Astrocyte (in vitro differentiated cells and primary cell): ENCODE measurements at regions not wholly inside any gene's neighbourhood (a gene's known extent, or its start where the extent isn't known, plus 50 kb on each side); places are given as distances from the start of the nearest gene placed in this dataset.

Experiments used
- DNase-seq: peaks from one replicate; pipeline ENCODE4 v3.0.0-alpha.2; 2010; ENCODE audit warnings: low read depth
- FAIRE-seq: peaks from 2 replicates; lab custom pipeline; 2011; peaks lifted over from hg19 to GRCh38; lab: Jason Lieb, UNC
- H2AFZ ChIP-seq: 2 replicates; pipeline ENCODE4 v1.6.0; 2012; ENCODE audit warnings: low read depth, low read length, inconsistent platforms
- H3K27ac ChIP-seq: 2 replicates; pipeline ENCODE4 v1.5.1; 2011; ENCODE audit warnings: low read depth, low read length, inconsistent platforms
- H3K27me3 ChIP-seq: 2 replicates; pipeline ENCODE4 v1.6.0; 2011; ENCODE audit warnings: low read length, inconsistent platforms; ENCODE audit not compliant: insufficient read depth
- H3K36me3 ChIP-seq: 2 replicates; pipeline ENCODE4 v1.5.1; 2011; ENCODE audit warnings: low read length, inconsistent platforms; ENCODE audit not compliant: insufficient read depth
- H3K4me1 ChIP-seq: 2 replicates; pipeline ENCODE4 v1.5.1; 2011; ENCODE audit warnings: low read length, inconsistent platforms; ENCODE audit not compliant: insufficient read depth
- H3K4me2 ChIP-seq: 2 replicates; pipeline ENCODE4 v1.6.0; 2012; ENCODE audit warnings: low read length, inconsistent platforms
- H3K4me3 ChIP-seq: 2 replicates; pipeline ENCODE4 v1.5.1; 2011; ENCODE audit warnings: low read depth, mild to moderate bottlenecking, low read length, inconsistent platforms; ENCODE audit not compliant: insufficient read depth
- H3K79me2 ChIP-seq: 2 replicates; pipeline ENCODE4 v1.6.0; 2012; ENCODE audit warnings: mild to moderate bottlenecking, low read length, inconsistent platforms; ENCODE audit not compliant: insufficient read depth
- H3K9ac ChIP-seq: 2 replicates; pipeline ENCODE4 v1.6.0; 2012; ENCODE audit warnings: mild to moderate bottlenecking, low read length, inconsistent platforms
- H3K9me3 ChIP-seq: 2 replicates; pipeline ENCODE4 v1.5.1; 2012; ENCODE audit warnings: low read depth, mild to moderate bottlenecking, low read length, inconsistent platforms; ENCODE audit not compliant: insufficient read depth
- H4K20me1 ChIP-seq: 2 replicates; pipeline ENCODE4 v1.6.0; 2012; ENCODE audit warnings: low read length, inconsistent platforms; ENCODE audit not compliant: insufficient read depth
- H3K27ac Mint-ChIP-seq: one replicate; pipeline ENCODE4 v1.8.0; 2021; ENCODE audit warnings: mild to moderate bottlenecking, mixed read lengths; ENCODE audit not compliant: unreplicated experiment
- H3K27me3 Mint-ChIP-seq: one replicate; pipeline ENCODE4 v1.8.0; 2021; ENCODE audit warnings: low read depth, mixed read lengths; ENCODE audit not compliant: unreplicated experiment
- H3K36me3 Mint-ChIP-seq: one replicate; pipeline ENCODE4 v1.8.0; 2021; ENCODE audit warnings: low read depth, mixed read lengths; ENCODE audit not compliant: unreplicated experiment
- H3K4me1 Mint-ChIP-seq: one replicate; pipeline ENCODE4 v1.8.0; 2021; ENCODE audit warnings: low read depth, mixed read lengths; ENCODE audit not compliant: unreplicated experiment
- H3K4me3 Mint-ChIP-seq: one replicate; pipeline ENCODE4 v1.8.0; 2021; ENCODE audit warnings: mild to moderate bottlenecking, moderate library complexity, mixed read lengths; ENCODE audit not compliant: unreplicated experiment
- H3K9me3 Mint-ChIP-seq: one replicate; pipeline ENCODE4 v1.8.0; 2021; ENCODE audit warnings: mild to moderate bottlenecking, mixed read lengths; ENCODE audit not compliant: unreplicated experiment
- EZH2 ChIP-seq: IDR thresholded peaks from 2 replicates; pipeline ENCODE4 v1.6.1; 2012; ENCODE audit warnings: mild to moderate bottlenecking, low read length, inconsistent platforms; ENCODE audit not compliant: insufficient read depth
- TF ChIP-seq, protein P1 (sequence below): IDR thresholded peaks from 2 replicates; pipeline ENCODE4 v1.5.1; 2011; ENCODE audit warnings: low read depth, mild to moderate bottlenecking, inconsistent platforms, low read length, moderate library complexity; ENCODE audit not compliant: insufficient read depth

DNA sequence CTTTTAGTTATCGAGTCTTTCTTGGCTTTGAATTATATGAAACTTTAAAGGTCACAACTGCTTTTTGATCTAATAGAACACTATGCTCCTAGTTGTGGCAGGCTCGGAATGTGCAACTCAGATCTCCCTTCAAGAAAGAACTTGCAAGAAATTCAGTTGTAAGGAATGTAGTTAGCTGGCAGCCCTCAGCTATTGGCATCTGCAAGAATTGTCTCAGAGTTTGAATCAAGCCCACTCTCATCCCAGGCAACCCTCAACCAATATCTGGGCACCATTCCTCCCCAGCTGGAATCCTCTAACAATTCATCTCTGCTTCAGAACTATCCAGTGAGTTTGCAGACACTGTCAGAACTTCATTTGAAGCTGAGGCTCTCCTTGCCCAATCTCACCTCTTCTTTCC is 447.2 kb downstream of the KIF2B start:
- Mint-ChIP-seq H3K27me3 (no peaks in the 10 kb centered on the region), H3K9me3 (peaks cover 3% of the 10 kb centered on the region), H3K4me3 (no peak overlapping the region), H3K27ac (no peak overlapping the region), H3K36me3 (no peaks in the 10 kb centered on the region), H3K4me1 (peaks cover 5% of the 10 kb centered on the region)
- H3K4me1 ChIP-seq, result no peaks in the 10 kb centered on the region
- H3K27ac ChIP-seq, result no peak overlapping the region
- H4K20me1 ChIP-seq, result no peaks in the 10 kb centered on the region
- no peak overlapping the region for H3K4me2 ChIP-seq
- no peak for FAIRE-seq
- no peaks in the 10 kb centered on the region for H3K27me3 ChIP-seq
- no peak overlapping the region for H3K4me3 ChIP-seq
- H2AFZ ChIP-seq, result no peak overlapping the region
- no peaks in the 10 kb centered on the region for H3K36me3 ChIP-seq
- DNase-seq, result no peak
- no peak overlapping the region for H3K9ac ChIP-seq
- no peaks in the 10 kb centered on the region for H3K9me3 ChIP-seq
- no peaks in the 10 kb centered on the region for H3K79me2 ChIP-seq
- TF ChIP-seq EZH2, result no peak
- TF ChIP-seq, protein P1, sequence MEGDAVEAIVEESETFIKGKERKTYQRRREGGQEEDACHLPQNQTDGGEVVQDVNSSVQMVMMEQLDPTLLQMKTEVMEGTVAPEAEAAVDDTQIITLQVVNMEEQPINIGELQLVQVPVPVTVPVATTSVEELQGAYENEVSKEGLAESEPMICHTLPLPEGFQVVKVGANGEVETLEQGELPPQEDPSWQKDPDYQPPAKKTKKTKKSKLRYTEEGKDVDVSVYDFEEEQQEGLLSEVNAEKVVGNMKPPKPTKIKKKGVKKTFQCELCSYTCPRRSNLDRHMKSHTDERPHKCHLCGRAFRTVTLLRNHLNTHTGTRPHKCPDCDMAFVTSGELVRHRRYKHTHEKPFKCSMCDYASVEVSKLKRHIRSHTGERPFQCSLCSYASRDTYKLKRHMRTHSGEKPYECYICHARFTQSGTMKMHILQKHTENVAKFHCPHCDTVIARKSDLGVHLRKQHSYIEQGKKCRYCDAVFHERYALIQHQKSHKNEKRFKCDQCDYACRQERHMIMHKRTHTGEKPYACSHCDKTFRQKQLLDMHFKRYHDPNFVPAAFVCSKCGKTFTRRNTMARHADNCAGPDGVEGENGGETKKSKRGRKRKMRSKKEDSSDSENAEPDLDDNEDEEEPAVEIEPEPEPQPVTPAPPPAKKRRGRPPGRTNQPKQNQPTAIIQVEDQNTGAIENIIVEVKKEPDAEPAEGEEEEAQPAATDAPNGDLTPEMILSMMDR, result no peak

DNA sequence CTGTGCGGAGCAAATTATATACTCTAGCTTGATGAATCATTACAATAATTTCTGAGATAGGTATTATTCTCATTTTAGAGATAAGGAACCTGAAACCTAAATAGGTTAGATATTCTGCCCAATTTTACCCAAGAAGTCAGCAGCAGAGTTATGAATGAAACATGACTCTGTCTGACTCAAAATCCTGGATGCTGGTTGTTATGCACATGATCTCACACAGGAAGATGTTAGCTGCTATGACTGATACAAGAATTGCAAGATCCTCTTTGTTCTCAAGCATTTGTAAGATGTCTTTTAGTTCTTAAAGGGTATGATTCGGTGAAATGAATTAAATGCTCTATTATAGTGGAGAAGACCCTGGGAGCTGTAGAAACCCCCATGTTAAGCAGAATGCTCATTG is 447.8 kb downstream of the KIF2B start:
- H3K79me2 ChIP-seq, result no peaks in the 10 kb centered on the region
- H3K4me1 ChIP-seq, result no peaks in the 10 kb centered on the region

DNA sequence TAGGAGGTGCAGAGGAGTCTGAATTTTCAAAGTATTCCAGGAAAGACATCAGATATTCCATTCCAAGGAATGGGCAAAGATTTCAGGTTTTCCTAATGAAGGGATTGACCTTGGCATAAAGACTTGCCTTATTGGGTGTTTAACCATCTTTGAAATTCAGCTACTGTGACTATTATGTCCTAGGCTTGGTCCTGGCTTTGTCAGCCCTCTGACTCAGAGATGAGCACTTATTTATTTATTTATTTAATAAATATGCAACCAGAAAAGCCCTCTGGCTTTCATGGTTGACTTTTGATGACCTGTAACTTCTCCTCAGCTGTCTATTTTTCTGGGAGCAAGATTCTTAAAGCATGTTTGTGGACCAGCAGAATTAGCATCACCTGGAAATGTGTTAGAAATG is 455.1 kb downstream of the KIF2B start:
- Mint-ChIP-seq H3K36me3 (no peaks in the 10 kb centered on the region), H3K4me1 (no peaks in the 10 kb centered on the region), H3K9me3 (no peaks in the 10 kb centered on the region), H3K27me3 (no peaks in the 10 kb centered on the region), H3K27ac (no peak overlapping the region), H3K4me3 (no peak overlapping the region)
- H3K4me1 ChIP-seq, result no peaks in the 10 kb centered on the region
- no peaks in the 10 kb centered on the region for H4K20me1 ChIP-seq
- H2AFZ ChIP-seq, result no peak overlapping the region
- no peak overlapping the region for H3K4me3 ChIP-seq
- no peak overlapping the region for H3K4me2 ChIP-seq
- no peak for DNase-seq
- H3K9me3 ChIP-seq, result no peaks in the 10 kb centered on the region
- FAIRE-seq, result no peak
- no peak overlapping the region for H3K9ac ChIP-seq
- TF ChIP-seq EZH2, result no peak
- TF ChIP-seq, protein P1, result no peak
- no peaks in the 10 kb centered on the region for H3K79me2 ChIP-seq
- no peak overlapping the region for H3K27ac ChIP-seq
- no peaks in the 10 kb centered on the region for H3K27me3 ChIP-seq
- no peaks in the 10 kb centered on the region for H3K36me3 ChIP-seq

More for the DNA sequence above, 447.8 kb downstream of the KIF2B start:
- H3K9me3 ChIP-seq, result no peaks in the 10 kb centered on the region
- FAIRE-seq (no peak), DNase-seq (no peak)
- Mint-ChIP-seq H3K4me1 (peaks cover 5% of the 10 kb centered on the region), H3K9me3 (no peaks in the 10 kb centered on the region), H3K27ac (no peak overlapping the region), H3K27me3 (no peaks in the 10 kb centered on the region), H3K4me3 (no peak overlapping the region), H3K36me3 (no peaks in the 10 kb centered on the region)
- H3K36me3 ChIP-seq, result no peaks in the 10 kb centered on the region
- no peak overlapping the region for H3K4me2 ChIP-seq
- H3K4me3 ChIP-seq, result no peak overlapping the region
- no peak overlapping the region for H3K27ac ChIP-seq
- no peaks in the 10 kb centered on the region for H3K27me3 ChIP-seq
- H4K20me1 ChIP-seq, result no peaks in the 10 kb centered on the region
- TF ChIP-seq, protein P1, result no peak
- no peak for TF ChIP-seq EZH2
- H3K9ac ChIP-seq, result no peak overlapping the region
- no peak overlapping the region for H2AFZ ChIP-seq
